GM18520 (cell line): ENCODE measurements at regions not wholly inside any gene's neighbourhood (a gene's known extent, or its start where the extent isn't known, plus 50 kb on each side); places are given as distances from the start of the nearest gene placed in this dataset.

ENCODE experiments used
- ATAC-seq: cut with Tn5 transposase; IDR thresholded peaks from one replicate; pipeline ENCODE4 v1.9.1; 2021; ENCODE audit not compliant: unreplicated experiment

- ATAC-seq = no peak
Measured at GRCh38 chr2:2935445-2936149, 442.0 kb downstream of the EIPR1 start.

DNA sequence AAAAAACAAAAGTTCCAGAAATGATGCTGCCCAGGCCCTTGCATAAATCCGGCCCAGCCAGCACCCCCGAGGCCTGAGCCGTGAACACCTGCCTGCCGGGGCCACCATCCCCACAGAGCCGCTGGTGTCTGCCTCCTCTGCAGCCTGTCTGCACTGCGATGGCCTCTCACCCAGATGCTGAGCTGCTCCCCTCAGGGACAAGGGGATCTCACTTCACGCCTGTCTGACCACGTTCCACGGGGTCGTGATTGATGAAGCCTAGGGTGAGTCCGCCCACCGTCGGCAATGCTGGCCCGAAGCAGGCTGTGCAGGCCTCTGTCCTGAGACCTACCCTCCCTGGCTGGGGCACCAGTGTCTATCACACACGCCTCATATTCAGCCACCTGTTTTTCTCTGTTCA is 444.2 kb downstream of the EIPR1 start:
- no peak for ATAC-seq

- ATAC-seq = no peak
Measured at GRCh38 chr2:2932692-2933305, 444.8 kb downstream of the EIPR1 start.

DNA sequence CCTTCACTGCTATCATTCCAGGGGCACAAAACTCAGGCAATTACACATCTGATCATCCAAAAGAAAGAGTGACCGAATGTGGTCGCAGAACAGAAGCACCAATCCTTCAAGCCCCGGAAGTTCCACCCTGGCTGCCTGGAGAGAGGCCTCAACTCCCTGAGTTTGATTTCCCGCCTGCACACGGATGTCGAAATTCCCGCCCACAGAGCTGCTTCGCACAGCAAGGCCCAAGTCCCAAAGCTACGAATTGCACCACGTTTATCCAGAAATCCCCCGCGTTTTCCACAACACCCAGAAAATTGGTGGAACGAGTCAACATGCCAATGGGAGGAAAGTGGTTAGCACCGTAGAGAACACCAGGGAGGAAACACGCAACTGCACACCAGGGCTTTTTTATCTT is 445.4 kb downstream of the EIPR1 start:
- ATAC-seq = no peak

DNA sequence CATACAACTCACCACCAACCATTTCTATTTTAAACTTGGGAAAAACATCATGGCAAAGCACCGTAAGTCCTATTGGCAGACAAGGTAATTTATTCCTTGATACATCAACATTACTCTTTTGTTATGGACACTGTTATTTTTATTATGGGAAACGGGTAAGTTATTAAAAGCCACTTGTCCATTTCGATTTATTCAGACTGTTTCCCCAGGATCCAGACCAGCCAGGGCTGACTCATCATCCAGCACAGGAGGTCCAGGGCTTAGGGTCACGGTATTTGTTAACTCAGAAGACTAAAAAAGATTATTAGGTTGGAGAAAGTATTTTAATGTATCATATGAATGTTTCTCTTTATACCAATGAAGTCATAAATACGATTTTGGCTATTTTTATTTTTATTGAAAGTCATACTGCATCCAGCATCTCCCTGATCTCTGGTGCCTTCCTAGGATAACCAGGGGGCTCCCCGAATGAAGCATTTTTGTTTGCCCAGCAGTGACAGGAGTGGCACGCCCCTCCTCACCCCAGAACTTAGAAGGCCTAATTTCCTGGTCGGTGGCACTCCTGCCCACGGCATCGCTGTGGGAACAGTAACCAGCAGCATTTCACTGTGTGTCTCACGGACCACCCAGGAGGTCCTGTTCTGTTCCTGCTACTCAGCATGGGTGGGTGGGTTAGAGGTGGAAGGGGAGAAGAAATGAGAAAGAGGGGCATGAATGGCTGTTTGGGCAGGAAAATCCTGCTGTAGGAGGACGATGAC is 446.1 kb downstream of the EIPR1 start:
- ATAC-seq = no peak

GRCh38 chr2:2930841-2931240 is 446.8 kb downstream of the EIPR1 start:
- ATAC-seq = no peak

- ATAC-seq = peak; percentile 22
Measured at GRCh38 chr2:2926858-2927175, 450.8 kb downstream of the EIPR1 start.

GRCh38 chr2:2926009-2926857 is 451.4 kb downstream of the EIPR1 start:
- peak; percentile 89 for ATAC-seq

GRCh38 chr2:2922156-2922555 is 455.5 kb downstream of the EIPR1 start:
- ATAC-seq = no peak

DNA sequence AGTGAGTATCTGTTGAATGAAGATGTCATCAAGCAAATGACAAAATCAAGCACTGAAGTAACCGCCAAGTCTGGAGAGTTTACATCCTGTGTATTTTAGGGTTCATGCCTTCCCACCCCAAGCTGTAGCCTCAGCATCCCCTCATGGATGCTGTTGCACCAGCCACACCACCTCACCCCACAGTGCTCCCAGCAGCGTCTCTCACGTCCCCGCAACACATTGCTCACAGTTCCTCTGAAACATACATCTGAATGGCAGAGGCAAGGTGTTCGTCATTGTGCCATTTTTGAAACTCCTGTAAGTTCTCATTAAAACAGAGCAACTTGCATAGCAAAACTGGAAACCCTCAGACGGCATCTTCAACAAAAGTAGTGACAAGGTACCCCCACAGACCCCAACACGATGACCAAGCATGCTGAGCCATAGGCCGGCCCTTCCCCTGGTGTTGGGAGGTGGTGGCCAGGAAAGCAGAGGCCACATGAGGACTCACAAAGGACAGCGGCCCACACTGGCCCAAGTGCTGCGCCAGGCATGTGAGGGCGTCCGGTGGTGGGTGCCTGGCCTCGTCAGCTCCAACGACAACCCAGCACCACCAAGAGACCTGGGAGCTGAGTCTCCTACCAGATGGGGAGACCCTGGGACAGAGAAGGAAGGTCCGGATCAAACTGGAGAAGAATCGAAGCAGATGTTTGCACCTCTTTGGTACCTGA is 456.5 kb downstream of the EIPR1 start:
- no peak for ATAC-seq

GRCh38 chr2:2919574-2920365 is 457.8 kb downstream of the EIPR1 start:
- no peak for ATAC-seq

DNA sequence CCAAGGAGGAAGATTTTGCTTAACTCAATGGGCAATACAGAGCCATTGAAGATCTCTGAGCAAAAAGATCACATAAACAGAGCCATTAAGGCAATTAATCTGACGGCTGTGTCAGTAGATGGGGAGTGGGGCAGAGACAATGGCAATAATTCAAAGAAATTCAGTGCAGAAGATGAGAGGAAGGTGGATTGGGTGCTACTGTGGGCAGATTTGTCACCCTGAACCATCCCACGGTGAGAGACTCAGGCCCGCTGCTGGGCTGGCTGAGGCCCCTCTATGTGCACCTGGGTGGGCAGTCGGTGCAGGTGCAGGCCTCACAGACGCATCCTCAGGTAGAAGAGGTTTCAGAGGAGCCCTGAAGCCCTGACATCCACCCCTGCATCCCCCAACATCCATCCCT is 458.6 kb downstream of the EIPR1 start:
- ATAC-seq = no peak

GRCh38 chr2:2916621-2917020 is 461.0 kb downstream of the EIPR1 start:
- no peak for ATAC-seq

DNA sequence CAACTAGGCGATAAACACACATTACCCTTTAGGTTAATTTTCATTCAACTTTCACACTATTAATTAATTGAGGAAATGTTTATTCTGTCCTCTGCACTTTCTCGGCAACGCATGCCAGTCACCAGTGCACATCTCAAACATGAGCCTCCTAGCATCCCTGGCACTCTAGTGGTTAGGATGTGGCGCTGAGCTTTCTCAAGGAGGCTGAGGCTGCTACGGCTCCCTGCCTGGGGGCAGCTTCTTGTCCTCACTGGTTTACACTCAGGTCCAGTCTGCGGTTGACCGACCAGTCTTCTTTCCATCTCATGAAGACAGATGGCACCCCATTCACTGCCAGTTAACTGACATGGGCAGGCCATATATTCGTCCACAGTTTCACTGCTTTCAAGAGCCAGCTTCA is 463.4 kb downstream of the EIPR1 start:
- ATAC-seq = no peak

- ATAC-seq = no peak
Measured at GRCh38 chr2:2913601-2914120, 464.0 kb downstream of the EIPR1 start.

DNA sequence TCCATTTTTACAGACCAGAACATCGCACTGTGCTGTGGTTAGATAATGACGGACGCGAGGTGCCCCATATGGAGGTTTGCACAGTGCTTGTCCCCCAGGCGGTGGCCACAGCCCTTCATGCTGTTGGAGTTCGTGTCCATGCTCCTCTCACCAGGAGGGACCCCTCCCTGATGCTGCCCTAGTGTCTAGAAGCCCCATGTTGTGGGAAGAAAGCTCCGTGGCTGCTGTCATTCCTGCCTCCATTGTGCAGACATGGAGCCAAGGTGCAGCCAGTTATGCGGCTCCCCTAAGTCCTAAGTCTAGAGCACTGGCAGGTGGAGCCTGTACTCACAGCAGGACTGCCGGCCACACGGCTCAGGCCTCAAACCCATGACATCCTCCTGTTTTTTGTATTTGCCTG is 464.9 kb downstream of the EIPR1 start:
- no peak for ATAC-seq

- no peak for ATAC-seq
Measured at GRCh38 chr2:2912293-2912692, 465.3 kb downstream of the EIPR1 start.

- no peak for ATAC-seq
Measured at GRCh38 chr2:2910259-2910658, 467.4 kb downstream of the EIPR1 start.

DNA sequence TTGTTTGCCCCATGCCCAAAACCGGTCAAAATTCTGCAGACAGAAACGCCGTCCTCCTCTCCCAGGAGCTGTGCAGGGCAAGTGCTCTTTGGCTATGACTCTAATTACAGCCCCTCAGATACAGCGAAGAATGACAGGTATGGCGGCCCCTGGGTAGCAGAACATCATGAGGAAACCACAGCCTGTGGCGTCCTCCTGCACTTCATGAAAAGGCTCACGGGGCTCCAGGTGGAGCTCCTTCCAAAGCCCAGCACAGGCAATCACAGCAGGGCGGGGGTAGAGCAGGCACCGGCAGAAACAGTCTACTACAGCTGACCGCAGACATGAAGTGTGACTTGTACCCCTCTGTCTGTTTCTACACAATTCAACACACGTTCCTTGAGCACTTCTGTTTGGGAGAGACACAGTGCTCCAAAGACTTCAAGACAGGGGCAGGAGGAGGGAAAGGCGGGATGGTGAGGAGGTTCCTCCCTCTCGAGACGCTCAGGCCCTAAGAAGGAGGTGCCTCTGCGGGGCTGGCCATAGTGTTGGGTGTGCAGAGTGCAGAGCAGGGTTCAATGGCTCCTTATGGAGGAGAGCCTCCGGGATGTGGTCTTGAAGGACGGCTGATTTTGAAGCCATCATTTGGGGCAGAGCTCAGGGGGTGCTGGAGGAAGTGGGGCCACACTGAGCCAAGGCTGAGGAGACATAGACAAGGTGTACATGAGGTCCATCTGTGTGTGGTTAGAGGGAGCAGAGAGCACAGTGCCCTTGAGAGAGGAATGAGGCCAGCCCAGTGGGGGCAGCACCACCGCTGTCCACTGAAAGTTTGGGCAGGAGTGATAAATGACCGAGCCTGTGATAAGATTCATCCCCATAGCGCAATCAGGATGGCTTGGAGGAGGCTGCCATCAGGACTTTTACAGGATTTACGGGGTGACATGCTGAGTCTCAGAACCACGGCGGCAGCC is 468.3 kb downstream of the EIPR1 start:
- no peak for ATAC-seq
